ENCODE measurements at regions not wholly inside any gene's neighbourhood (a gene's known extent, or its start where the extent isn't known, plus 50 kb on each side); places are given as distances from the start of the nearest gene placed in this dataset.

- TF ChIP-seq RAD21 (IDR thresholded peaks at IDR 0.05; ENCODE audit: low read depth): peak; percentile 96
- no peak for TF ChIP-seq MAX (IDR thresholded peaks at IDR 0.05)
- no peak for TF ChIP-seq TEAD4 (IDR thresholded peaks at IDR 0.05)
- no peak for TF ChIP-seq EP300 (IDR thresholded peaks at IDR 0.05; ENCODE audit: borderline replicate concordance)
- TF ChIP-seq CEBPB (IDR thresholded peaks at IDR 0.05): no peak
- TF ChIP-seq FOXM1 (IDR thresholded peaks at IDR 0.05; ENCODE audit: borderline replicate concordance, low read depth): no peak
These were observed 275.3 kb downstream of the UACA start for GRCh38 chr15:70488002-70488605.

All from Ishikawa (cell line).